ENCODE measurements at regions not wholly inside any gene's neighbourhood (a gene's known extent, or its start where the extent isn't known, plus 50 kb on each side); places are given as distances from the start of the nearest gene placed in this dataset.

- peak in 2 of 3 experiments; percentile 2 to 25 for DNase-seq
Observed at GRCh38 chr2:219961947-219962498, 334.6 kb downstream of the SLC4A3 start.

DNA sequence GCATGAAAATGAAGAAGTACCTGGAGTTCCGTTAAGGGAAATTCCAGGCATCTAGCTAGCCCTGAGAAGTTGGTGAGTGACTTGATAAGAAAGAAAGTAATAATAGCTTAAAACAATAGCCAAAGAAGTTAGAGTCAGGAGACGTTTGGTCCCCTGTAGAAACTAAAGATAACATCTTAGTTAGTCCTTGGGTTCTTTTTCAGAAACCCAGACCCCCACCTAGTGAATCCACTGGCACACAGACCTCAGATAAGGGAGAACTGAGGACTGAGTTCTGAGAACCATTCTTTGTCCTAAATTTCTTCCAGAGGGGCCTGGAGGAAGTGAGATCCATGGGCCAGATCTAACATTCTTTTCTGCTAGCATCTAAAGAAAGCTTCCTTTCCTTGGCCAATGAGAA lies 335.4 kb downstream of the SLC4A3 start:
- DNase-seq = no peak

DNA sequence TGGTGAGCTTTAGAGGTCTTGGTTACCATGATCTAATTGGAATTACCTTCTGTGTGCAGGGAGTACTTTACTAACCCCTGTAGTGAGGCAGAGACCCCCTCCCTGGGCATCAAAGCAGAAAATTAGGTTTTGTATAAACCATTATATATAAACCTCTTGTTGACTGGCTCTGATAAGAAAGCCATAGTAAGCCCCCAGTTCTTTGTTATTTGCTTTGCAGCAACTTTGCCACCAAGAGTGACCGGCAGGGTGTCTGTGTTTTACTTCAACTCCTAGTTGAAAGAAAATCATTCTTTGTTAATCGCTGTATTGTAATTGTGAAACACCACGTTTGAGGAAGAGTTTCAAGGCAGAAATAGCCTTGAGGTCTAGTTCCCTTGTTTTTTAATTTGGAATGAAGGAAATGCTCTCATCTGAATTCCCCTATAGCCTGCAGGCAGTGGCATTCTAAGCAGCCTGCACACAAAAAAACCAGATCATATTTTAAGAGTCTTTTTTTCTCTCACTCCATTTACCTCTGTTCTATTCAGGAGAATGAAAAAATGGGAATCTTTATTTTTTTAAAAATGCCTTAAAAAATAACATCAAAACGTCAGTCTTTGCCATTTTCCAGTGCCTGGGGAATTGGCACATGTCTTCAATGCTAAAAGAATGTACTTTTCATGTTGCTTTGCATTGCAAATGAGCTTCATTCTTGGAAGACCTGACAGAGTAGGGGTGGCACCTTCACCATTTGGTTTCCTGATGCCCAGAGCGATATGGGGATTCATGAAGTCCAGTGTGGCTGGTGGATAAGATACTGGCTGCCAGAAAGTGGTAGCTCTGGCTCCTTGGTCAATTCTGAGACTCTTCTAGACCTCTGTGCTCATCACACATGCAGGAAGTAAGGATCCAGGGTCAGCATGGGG lies 338.1 kb downstream of the SLC4A3 start:
- no peak for DNase-seq

- DNase-seq = no peak
Observed at GRCh38 chr2:219967247-219968245, 340.1 kb downstream of the SLC4A3 start.

DNA sequence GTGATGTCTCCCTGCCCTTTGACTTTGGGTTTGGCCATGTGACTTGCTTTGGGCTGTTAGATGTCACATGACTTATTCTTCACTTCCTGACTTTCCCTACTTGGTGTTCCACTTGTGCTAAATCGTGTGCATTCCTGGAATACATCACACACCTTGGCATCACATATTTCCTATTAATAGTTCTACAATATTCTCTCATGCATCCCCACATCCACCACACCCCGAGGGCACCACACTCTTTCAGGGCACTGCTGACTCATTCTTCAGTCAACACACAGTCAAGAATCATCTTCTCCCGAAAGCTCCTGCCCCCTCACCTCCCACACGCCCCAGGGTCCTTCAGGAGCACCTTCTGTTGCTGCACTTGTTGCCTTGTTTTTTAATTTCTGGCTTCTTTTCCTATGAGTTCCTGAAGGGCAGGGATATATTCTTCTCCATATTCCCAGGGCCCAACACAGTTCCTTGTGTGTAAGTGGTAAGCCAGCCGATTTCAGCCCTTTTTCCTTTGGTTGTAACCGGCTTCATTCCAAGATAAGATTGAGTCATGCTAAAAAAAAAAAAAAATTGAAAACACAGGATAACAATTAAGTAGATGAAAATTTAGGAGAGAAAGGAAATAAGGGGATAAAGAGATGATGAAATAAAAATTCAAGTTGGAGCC lies 341.4 kb downstream of the SLC4A3 start:
- no peak for DNase-seq

DNA sequence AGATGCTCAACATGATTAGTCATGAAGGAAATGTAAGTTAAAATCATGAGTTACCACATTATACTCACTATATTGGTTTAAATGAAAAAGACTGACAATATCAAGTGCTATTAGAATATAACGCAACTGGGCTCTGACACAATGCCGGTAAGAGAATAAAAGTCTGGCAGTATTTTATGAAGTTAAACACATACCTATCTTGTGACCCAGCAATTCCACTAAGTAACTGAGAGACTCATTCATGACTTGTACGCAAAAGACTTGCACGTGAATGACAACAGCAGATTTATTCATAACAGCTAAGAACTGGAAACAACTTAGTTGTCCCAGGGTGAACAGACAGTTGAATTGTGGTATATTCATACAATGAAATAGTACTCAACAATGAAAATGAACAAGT lies 342.1 kb downstream of the SLC4A3 start:
- DNase-seq = no peak

GRCh38 chr2:219973136-219973535 lies 345.7 kb downstream of the SLC4A3 start:
- no peak for DNase-seq

DNA sequence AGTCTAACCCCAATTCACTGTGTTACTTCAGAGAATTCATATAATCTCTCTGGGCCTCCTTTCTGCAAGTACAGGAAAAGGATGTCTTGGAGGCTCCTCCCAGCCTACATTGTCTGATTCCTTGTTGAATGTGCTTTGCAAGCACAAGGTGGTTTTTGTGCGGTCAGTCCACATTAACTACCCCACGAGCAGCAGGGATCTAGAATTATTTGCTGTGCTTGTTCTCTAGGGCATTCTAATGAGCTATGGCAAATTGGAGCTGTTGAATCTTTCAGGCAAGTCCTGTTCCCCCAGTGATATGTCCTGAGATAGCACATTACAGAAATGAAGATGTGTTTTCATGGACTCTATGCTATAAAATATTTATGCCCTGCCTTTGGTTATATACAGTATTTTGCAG lies 349.4 kb downstream of the SLC4A3 start:
- DNase-seq = peak in 1 of 3 experiments; percentile 9

DNA sequence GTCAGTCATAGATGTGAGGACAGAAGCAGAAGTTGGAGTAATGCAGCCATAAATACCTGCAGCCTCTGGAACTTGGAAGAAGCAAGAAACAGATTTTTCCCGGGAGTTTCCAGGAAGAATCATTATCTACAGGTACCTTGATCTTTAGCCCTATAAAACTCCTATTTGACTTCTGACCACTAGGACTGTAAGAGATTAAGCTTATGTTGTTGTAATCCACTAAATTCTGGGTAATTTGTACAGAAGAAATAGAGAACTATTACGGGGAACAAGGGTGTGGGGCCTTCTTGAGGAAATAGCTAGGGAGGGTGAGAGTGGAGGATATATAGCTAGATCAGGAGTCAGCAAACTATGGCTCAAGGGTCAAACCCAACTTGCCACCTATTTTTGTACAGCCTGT lies 353.2 kb downstream of the SLC4A3 start:
- no peak for DNase-seq

GRCh38 chr2:219983836-219984235 lies 356.4 kb downstream of the SLC4A3 start:
- no peak for DNase-seq

DNA sequence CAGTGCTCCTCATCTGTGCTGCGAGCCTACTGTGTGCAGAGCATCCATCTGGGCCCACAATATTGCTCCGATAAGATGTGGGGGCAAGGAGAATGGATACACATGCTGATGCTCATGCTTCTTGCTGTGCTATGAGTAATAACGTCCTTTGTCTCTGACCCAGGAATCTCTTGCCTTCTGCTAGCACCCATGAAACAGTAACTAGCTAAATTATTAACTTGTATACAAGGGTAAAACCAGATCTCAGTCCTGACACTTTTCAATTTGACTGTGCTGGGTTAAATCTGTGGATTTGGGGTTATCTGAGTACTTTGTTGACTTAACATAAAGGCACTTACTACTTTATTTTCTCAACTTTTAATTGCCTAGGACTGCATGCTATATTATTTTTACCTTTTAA lies 357.6 kb downstream of the SLC4A3 start:
- DNase-seq = no peak

GRCh38 chr2:219987830-219988229 lies 360.4 kb downstream of the SLC4A3 start:
- DNase-seq = no peak

DNA sequence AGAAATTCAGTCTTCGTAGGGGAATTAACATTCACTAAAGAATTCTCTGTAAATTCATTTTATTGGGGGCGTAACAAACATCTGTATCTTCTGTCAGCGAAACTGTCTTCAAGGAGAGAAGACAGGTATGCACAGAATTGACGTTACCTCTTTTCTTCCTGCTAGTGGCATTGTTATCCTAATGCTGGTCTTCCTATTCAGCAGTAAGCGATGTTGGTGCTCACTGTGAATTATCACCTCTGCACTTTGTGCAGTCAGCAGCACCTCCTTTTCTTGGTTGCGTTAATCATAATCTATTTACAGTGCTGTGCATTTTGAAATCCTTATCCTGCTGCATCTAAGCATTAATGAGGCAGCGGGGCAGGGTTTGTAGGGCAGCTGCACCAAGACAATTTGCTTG lies 362.3 kb downstream of the SLC4A3 start:
- no peak for DNase-seq

- no peak for DNase-seq
Observed at GRCh38 chr2:219991116-219991515, 363.7 kb downstream of the SLC4A3 start.

GRCh38 chr2:219995399-219995798 lies 368.0 kb downstream of the SLC4A3 start:
- no peak for DNase-seq

DNA sequence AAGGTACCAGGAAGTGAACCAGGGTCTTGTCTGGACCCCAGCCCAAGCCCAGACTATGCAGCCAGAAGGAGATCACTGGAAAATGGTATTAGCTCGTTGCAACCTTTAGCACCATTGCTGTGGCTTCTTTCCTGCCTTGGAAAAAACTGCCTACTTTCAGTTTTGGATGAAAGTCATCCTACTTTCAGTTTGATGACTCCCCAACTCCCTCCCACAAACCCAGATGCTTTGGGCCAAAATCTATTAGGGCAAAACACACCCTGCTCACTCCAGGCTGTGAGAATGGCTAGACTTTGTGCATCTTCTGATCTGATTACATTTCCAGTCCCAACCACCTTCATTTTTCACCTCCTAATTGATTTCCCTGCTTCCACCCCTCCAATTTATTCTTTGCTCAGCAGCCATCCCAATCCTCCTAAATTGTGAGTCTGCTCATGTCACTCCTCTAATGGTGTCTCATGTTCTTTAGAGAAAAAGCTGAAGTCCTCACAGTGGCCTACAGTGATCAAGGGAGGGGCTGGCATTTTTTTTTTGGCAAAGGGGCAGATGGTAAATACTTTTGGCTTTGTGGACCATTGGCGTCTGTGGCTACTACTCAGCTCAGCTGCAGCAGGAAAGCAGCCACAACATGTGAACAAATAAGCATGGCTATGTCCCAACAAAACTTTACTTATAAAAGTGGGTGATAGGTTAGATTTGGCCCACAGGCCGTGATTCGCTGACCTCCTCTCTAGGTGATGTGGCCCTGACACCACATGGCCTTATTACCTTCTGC lies 368.7 kb downstream of the SLC4A3 start:
- DNase-seq = no peak

DNA sequence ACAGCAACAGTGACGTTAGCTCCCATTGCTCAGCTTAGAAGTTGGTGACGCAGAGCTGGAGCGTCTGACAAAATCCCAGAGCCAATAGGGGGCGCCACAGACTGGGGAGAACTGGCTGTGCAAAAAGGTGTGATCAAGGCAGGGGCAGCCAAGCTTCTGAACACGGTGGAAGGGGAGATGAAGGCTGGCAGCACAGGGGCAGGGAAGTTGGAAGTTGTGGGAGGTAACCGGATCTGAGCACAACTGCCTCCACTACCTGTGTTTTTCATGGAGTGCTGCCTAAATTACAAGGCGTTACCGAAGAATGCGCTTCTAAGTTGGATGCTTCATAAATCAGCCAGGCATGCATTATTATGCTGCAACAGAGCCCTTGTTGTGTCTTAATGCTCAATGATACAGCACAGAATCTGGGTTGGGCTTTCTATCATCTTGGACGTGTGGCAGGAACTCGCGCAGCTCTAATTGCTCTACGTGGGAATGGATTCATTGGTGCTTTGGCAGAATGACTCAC lies 370.0 kb downstream of the SLC4A3 start:
- DNase-seq = peak; percentile 14 to 47 (median 41)

DNA sequence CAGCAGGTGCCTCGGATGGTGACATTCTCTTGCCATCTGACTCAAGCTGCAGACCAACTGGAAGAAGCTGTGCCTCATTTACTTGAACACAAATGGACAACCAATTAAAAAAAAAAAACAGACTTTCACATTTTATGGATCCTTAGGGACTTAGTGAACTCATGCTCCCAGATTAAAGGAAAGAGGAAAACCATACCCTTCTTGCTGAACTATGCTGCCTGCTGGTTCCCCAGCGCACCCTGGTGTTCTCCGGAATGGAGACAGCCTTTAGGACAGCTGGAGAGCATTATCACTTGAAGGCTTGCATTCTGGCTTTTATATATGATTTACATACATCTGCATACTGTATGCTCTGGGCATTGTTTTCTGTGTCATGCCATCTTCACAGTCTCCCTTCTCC lies 370.7 kb downstream of the SLC4A3 start:
- peak in 1 of 3 experiments; percentile 8 for DNase-seq

GRCh38 chr2:219998714-219999227 lies 371.3 kb downstream of the SLC4A3 start:
- no peak for DNase-seq

DNA sequence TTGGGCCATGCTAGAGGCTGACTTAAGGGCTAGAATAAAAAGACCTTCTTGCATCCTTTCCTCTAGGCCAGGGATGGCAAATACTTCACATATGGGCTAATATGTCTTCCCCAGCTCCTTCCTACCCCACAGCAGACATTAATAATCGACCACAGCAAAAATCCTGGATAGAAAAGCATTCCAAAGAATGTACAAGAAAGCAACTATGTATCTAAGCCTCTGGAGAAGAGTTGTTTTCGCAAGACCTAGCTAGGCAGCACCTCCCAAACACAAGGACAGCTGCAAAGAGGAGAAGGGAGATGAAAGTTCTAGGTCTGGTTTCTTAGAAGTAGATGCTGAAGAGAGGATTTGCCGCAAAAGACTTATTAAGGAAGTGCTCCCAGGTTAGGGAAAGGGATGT lies 372.6 kb downstream of the SLC4A3 start:
- DNase-seq = no peak

DNA sequence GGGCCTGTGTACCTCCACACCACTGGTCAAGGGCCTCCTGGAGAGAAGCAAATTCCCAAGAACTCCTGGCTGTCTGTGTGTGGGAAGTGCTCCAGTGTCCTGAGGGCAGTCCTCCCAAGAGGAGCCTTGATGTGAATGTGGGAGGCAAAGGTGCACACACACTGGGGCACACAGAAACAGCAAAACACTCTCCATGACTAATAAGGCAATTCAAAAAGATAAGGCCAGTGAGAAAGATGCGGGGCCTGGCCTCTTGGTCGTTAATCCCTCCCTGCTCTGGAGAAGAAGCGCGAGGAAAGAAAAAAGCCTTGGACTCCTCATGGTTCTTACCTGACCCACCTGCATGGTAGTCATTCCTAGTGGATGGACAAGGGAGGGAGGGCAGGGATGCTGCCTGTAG lies 373.2 kb downstream of the SLC4A3 start:
- DNase-seq = no peak

Measured in NCI-H1417 (cell line).